HG03378 (cell line): ENCODE measurements at regions not wholly inside any gene's neighbourhood (a gene's known extent, or its start where the extent isn't known, plus 50 kb on each side); places are given as distances from the start of the nearest gene placed in this dataset.

Experiments
- ATAC-seq: cut with Tn5 transposase; IDR thresholded peaks from one replicate; pipeline ENCODE4 v1.9.1; 2021; ENCODE audit warnings: mild to moderate bottlenecking, moderate library complexity; ENCODE audit not compliant: unreplicated experiment

DNA sequence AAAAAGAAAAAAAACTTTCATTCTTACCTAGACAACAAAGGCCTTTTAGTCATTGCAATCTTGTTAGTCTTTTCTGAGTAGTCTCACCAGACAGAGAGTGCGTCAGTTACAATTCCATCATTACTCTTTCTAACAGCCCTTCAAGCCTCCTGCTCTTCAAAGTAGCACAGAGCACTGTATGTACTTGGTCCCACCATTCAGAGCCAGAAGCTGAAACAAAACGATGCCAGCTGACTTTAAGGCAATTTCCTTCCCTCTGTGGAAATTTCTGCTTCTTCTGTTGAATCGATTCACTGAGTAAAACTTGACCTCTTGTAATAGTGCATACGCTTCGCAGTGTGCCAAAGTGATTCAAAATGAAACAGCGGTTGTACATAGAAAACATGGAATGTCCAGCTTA lies 57.7 kb upstream of the TENM3 start:
- no peak for ATAC-seq

GRCh38 chr4:182187674-182188073 lies 55.5 kb upstream of the TENM3 start:
- no peak for ATAC-seq

GRCh38 chr4:182188622-182189021 lies 54.6 kb upstream of the TENM3 start:
- no peak for ATAC-seq

- no peak for ATAC-seq
Measured at GRCh38 chr4:182189103-182189878, 53.9 kb upstream of the TENM3 start.

DNA sequence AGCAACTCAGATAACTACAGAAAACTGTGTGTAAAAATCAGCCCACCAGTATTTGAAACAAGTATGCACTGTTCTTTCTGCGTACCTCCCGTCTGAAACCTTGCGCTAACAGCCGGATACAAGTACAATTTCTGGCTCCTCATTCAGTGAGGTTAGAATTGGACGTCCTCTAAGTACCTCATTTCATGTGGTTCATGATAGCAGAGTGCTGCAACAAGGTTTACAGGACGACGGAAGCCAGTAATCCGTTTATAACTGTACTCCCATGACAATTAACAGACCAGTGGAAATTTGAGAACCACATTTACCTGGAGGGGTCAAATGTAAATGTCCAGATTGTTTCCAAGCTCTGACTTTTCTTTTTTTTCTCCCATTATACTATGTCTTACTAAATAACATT lies 52.9 kb upstream of the TENM3 start:
- ATAC-seq, result no peak

- ATAC-seq, result no peak
Measured at GRCh38 chr4:182192511-182193181, 50.6 kb upstream of the TENM3 start.

DNA sequence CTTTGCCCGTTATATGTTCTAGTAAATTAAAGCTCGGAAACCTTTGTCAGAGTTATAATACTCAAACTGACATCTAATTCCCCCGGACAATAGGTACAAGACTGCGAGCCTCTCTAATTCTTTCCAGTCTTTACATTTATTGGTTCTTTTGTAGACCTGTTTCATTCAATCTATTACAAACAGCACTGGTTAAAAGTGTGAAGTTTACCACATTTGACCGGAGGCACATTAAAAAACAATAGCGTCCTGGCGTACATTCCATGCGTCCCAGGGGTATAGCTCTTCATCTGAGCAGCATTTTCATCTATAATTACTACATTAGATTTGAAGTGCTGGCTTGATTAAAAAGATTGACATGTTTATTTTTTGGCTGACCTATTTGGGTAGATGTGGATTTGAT lies 49.9 kb upstream of the TENM3 start:
- no peak for ATAC-seq
